ENCODE measurements at regions not wholly inside any gene's neighbourhood (a gene's known extent, or its start where the extent isn't known, plus 50 kb on each side); places are given as distances from the start of the nearest gene placed in this dataset.

DNA sequence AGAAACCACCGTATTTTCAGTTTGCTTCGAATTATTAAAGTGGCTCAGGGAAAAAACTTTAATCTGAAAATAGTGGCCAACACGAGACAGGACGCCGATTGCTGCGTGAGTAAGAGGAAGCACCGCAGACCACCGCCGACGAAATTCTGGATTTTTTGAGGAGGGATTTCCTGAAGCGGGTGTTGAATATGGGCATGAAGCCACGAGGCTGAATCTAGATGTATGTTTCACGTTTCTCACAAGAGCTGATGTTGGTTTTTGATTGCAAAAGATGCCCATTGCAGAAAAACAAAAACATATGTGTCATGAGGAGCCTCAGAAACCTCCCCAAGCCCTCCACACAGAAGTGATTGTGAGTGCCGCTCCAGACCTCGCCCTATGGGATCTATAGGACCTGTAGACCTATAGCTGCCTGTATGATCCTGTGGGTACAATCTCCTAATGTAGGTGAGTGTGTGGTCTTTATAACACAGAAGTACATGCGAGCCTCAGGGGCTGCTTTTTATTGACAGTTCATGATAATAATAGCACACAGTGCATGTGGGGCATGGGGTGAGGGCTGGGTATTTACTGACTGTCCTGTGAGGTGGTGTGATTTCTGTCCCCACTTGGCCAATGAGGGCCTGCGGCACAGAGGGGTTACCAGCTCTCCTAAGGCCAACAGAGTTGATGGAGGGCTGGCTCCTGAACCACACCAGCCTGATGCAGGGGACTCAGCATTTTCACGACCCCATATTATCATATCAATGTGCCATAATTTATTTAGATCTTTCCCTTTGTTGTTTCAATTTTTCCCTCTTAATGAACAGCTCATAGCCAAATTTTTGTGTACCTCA is 243.9 kb downstream of the DLL1 start:
- no peak for TF ChIP-seq POLR2A (IDR thresholded peaks at IDR 0.05; ENCODE audit: extremely low read depth, insufficient read length)
- TF ChIP-seq, protein P1, sequence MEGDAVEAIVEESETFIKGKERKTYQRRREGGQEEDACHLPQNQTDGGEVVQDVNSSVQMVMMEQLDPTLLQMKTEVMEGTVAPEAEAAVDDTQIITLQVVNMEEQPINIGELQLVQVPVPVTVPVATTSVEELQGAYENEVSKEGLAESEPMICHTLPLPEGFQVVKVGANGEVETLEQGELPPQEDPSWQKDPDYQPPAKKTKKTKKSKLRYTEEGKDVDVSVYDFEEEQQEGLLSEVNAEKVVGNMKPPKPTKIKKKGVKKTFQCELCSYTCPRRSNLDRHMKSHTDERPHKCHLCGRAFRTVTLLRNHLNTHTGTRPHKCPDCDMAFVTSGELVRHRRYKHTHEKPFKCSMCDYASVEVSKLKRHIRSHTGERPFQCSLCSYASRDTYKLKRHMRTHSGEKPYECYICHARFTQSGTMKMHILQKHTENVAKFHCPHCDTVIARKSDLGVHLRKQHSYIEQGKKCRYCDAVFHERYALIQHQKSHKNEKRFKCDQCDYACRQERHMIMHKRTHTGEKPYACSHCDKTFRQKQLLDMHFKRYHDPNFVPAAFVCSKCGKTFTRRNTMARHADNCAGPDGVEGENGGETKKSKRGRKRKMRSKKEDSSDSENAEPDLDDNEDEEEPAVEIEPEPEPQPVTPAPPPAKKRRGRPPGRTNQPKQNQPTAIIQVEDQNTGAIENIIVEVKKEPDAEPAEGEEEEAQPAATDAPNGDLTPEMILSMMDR (IDR thresholded peaks at IDR 0.05; ENCODE audit: low read depth, low read length) = no peak
- TF ChIP-seq, protein P2, sequence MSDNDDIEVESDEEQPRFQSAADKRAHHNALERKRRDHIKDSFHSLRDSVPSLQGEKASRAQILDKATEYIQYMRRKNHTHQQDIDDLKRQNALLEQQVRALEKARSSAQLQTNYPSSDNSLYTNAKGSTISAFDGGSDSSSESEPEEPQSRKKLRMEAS (IDR thresholded peaks at IDR 0.05; ENCODE audit: low read depth, low read length) = peak; percentile 48
